ENCODE measurements at regions not wholly inside any gene's neighbourhood (a gene's known extent, or its start where the extent isn't known, plus 50 kb on each side); places are given as distances from the start of the nearest gene placed in this dataset.

DNA sequence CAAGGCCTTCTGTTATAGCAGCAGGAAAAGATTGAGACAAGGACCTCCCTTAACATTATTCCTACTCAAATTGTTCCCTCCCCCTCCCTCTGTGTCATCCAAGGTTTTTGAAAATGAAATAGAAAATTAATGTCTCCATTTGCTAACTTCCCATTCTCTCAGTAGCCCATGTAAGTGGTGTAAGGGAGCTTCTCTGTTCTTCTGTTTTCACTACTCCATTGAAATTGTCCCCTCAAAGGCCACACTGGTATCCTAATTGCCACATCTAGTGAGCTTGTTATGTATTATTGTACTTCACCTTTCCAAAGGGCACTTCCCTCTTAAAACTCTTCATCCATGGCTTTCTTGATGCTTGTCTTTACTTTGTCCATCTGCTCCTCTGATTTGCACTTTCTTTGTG lies 131.2 kb upstream of the PIK3R1 start:
- no peak for TF ChIP-seq POLR2A (IDR thresholded peaks at IDR 0.05)
- TF ChIP-seq, protein P1, sequence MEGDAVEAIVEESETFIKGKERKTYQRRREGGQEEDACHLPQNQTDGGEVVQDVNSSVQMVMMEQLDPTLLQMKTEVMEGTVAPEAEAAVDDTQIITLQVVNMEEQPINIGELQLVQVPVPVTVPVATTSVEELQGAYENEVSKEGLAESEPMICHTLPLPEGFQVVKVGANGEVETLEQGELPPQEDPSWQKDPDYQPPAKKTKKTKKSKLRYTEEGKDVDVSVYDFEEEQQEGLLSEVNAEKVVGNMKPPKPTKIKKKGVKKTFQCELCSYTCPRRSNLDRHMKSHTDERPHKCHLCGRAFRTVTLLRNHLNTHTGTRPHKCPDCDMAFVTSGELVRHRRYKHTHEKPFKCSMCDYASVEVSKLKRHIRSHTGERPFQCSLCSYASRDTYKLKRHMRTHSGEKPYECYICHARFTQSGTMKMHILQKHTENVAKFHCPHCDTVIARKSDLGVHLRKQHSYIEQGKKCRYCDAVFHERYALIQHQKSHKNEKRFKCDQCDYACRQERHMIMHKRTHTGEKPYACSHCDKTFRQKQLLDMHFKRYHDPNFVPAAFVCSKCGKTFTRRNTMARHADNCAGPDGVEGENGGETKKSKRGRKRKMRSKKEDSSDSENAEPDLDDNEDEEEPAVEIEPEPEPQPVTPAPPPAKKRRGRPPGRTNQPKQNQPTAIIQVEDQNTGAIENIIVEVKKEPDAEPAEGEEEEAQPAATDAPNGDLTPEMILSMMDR (IDR thresholded peaks at IDR 0.05), result no peak

DNA sequence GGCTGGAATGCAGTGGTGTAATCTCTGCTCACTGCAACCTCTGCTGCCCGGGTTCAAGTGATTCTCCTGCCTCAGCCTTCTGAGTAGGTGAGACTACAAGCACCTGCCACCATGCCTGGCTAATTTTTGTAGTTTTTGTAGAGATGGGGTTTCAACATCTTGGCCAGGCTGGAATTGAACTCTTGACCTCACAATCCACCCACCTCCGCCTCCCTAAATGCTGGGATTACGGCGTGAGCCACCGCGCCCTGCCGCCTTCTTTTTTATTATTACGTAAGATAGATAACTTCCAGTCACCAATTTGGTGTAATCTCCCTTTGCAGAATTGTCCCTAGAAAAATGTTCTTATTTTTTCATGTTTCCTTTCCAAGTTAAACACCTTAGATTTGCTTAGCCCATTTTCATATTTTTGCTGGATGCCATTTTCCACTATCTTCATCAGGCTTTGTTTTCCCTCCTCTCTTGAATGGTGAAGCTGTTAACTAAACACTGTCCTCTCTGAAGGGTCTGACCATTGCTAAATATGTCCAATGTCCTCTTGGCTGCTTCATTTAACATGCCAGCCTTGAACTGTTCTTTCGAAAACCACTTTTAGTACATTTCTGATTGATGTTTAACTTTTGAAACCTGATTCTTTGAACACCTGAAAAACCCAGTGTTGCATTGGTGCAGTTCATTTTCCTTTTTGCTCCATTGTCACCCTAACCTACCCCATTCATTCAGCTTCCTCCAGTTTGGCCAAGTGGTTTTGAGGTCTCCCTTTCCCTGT lies 135.1 kb upstream of the PIK3R1 start:
- DNase-seq, result no peak
- TF ChIP-seq, protein P1 (IDR thresholded peaks at IDR 0.05), result no peak
- TF ChIP-seq POLR2A (IDR thresholded peaks at IDR 0.05), result no peak
- Histone ChIP-seq H3K27me3 (no peaks in the 10 kb centered on the region), H3K4me1 (no peaks in the 10 kb centered on the region), H3K9me3 (no peaks in the 10 kb centered on the region), H3K4me3 (no peak overlapping the region), H3K36me3 (no peaks in the 10 kb centered on the region), H3K27ac (no peak overlapping the region)

More for the DNA sequence above, 131.2 kb upstream of the PIK3R1 start:
- Histone ChIP-seq H3K27ac (no peak overlapping the region), H3K9me3 (no peaks in the 10 kb centered on the region), H3K27me3 (no peaks in the 10 kb centered on the region), H3K4me3 (no peak overlapping the region), H3K36me3 (no peaks in the 10 kb centered on the region), H3K4me1 (no peaks in the 10 kb centered on the region)
- no peak for DNase-seq

- no peaks in the 10 kb centered on the region for H3K36me3 ChIP-seq
- no peaks in the 10 kb centered on the region for H3K27me3 ChIP-seq
- no peak overlapping the region for H3K27ac ChIP-seq
- no peak overlapping the region for H3K4me3 ChIP-seq
- H3K9me3 ChIP-seq, result no peaks in the 10 kb centered on the region
- DNase-seq, result no peak
- TF ChIP-seq, protein P1 (IDR thresholded peaks at IDR 0.05), result no peak
- no peak for TF ChIP-seq POLR2A (IDR thresholded peaks at IDR 0.05)
- H3K4me1 ChIP-seq, result no peaks in the 10 kb centered on the region
Observed at GRCh38 chr5:68077349-68077894, 138.1 kb upstream of the PIK3R1 start.

DNA sequence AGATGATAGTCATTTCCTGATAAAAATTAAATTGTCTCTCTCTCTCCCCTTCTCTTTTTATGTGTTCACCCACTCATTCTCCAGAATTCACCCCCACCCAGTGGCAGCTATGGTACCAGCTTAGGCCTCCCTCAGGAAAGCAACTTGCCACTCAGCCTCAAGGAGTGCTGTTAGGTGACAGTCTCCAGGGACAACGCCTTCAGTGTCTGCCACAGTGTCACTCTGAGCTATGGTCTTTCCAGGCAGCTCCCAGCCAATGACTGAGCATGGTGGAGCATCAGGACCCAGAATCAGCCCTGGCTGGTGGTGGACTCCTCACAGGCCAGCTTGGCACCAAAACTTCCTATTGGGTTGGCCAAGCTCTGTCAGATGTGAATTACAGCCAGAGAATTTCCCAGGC lies 140.9 kb upstream of the PIK3R1 start:
- no peak for DNase-seq
- H3K27me3 ChIP-seq, result no peaks in the 10 kb centered on the region

GRCh38 chr5:68074048-68074632 lies 141.4 kb upstream of the PIK3R1 start:
- Histone ChIP-seq H3K27me3 (no peaks in the 10 kb centered on the region), H3K27ac (no peak overlapping the region), H3K4me3 (no peak overlapping the region), H3K36me3 (no peaks in the 10 kb centered on the region), H3K4me1 (no peaks in the 10 kb centered on the region), H3K9me3 (no peaks in the 10 kb centered on the region)
- TF ChIP-seq, protein P1 (IDR thresholded peaks at IDR 0.05), result peak in 1 of 6 experiments; percentile 5
- TF ChIP-seq POLR2A (IDR thresholded peaks at IDR 0.05), result no peak
- DNase-seq, result peak in 1 of 3 donors; percentile 71

More for the DNA sequence above, 140.9 kb upstream of the PIK3R1 start:
- Histone ChIP-seq H3K27ac (no peak overlapping the region), H3K9me3 (no peaks in the 10 kb centered on the region), H3K4me3 (no peak overlapping the region), H3K4me1 (no peaks in the 10 kb centered on the region), H3K36me3 (no peaks in the 10 kb centered on the region)
- no peak for TF ChIP-seq POLR2A (IDR thresholded peaks at IDR 0.05)
- TF ChIP-seq, protein P1 (IDR thresholded peaks at IDR 0.05), result peak in 1 of 6 experiments; percentile 13

Data from Peyer's patch (tissue), 4 donors.